GM19468 (cell line): ENCODE measurements at regions not wholly inside any gene's neighbourhood (a gene's known extent, or its start where the extent isn't known, plus 50 kb on each side); places are given as distances from the start of the nearest gene placed in this dataset.

Source experiments
- ATAC-seq: cut with Tn5 transposase; IDR thresholded peaks from one replicate; pipeline ENCODE4 v1.9.1; 2021; ENCODE audit warnings: mild to moderate bottlenecking, moderate library complexity, moderate number of reproducible peaks; ENCODE audit not compliant: unreplicated experiment; ENCODE audit errors: extremely low read depth

GRCh38 chr3:40790746-40791145 lies 266.0 kb downstream of the ZNF621 start:
- no peak for ATAC-seq

GRCh38 chr3:40793730-40794129 lies 269.0 kb downstream of the ZNF621 start:
- no peak for ATAC-seq

GRCh38 chr3:40800343-40800742 lies 275.6 kb downstream of the ZNF621 start:
- no peak for ATAC-seq

GRCh38 chr3:40801284-40801741 lies 276.6 kb downstream of the ZNF621 start:
- ATAC-seq, result no peak

GRCh38 chr3:40803311-40803710 lies 278.6 kb downstream of the ZNF621 start:
- ATAC-seq, result no peak

- no peak for ATAC-seq
These were observed 280.7 kb downstream of the ZNF621 start for GRCh38 chr3:40805456-40805855.

GRCh38 chr3:40810813-40811212 lies 286.1 kb downstream of the ZNF621 start:
- no peak for ATAC-seq

- ATAC-seq, result no peak
These were observed 292.3 kb downstream of the ZNF621 start for GRCh38 chr3:40817017-40817416.

GRCh38 chr3:40821315-40821714 lies 296.6 kb downstream of the ZNF621 start:
- no peak for ATAC-seq

GRCh38 chr3:40827226-40827625 lies 302.5 kb downstream of the ZNF621 start:
- no peak for ATAC-seq

- ATAC-seq, result no peak
These were observed 303.4 kb downstream of the ZNF621 start for GRCh38 chr3:40827942-40828688.

- no peak for ATAC-seq
These were observed 304.1 kb downstream of the ZNF621 start for GRCh38 chr3:40828741-40829415.

GRCh38 chr3:40829876-40830275 lies 305.1 kb downstream of the ZNF621 start:
- ATAC-seq, result no peak

- no peak for ATAC-seq
These were observed 312.5 kb downstream of the ZNF621 start for GRCh38 chr3:40837300-40837699.

- ATAC-seq, result no peak
These were observed 316.4 kb downstream of the ZNF621 start for GRCh38 chr3:40841131-40841530.

GRCh38 chr3:40841570-40842109 lies 316.9 kb downstream of the ZNF621 start:
- no peak for ATAC-seq

GRCh38 chr3:40842714-40843113 lies 318.0 kb downstream of the ZNF621 start:
- no peak for ATAC-seq

- ATAC-seq, result no peak
These were observed 318.5 kb downstream of the ZNF621 start for GRCh38 chr3:40843208-40843624.

- ATAC-seq, result no peak
These were observed 319.2 kb downstream of the ZNF621 start for GRCh38 chr3:40843851-40844548.

- no peak for ATAC-seq
These were observed 320.1 kb downstream of the ZNF621 start for GRCh38 chr3:40844896-40845295.

- no peak for ATAC-seq
These were observed 320.7 kb downstream of the ZNF621 start for GRCh38 chr3:40845447-40845846.
